HK-2 (cell line): ENCODE measurements at regions not wholly inside any gene's neighbourhood (a gene's known extent, or its start where the extent isn't known, plus 50 kb on each side); places are given as distances from the start of the nearest gene placed in this dataset.
"Not testable (repeated sequence)": the region's sequence is repeated elsewhere in the genome, so short reads cannot be mapped to it uniquely, and the experiment has no call there.

Source experiments
- DNase-seq: peaks from one replicate; pipeline ENCODE4 v3.0.0-alpha.2; 2018; ENCODE audit not compliant: unreplicated experiment

GRCh38 chrX:34576864-34577263, 80.2 kb downstream of the TMEM47 start:
- no peak for DNase-seq

- no peak for DNase-seq
These were observed 91.1 kb downstream of the TMEM47 start for GRCh38 chrX:34565981-34566380.

- DNase-seq, result no peak
These were observed 93.3 kb downstream of the TMEM47 start for GRCh38 chrX:34563804-34564203.

GRCh38 chrX:34563061-34563460, 94.0 kb downstream of the TMEM47 start:
- DNase-seq, result no peak

DNA sequence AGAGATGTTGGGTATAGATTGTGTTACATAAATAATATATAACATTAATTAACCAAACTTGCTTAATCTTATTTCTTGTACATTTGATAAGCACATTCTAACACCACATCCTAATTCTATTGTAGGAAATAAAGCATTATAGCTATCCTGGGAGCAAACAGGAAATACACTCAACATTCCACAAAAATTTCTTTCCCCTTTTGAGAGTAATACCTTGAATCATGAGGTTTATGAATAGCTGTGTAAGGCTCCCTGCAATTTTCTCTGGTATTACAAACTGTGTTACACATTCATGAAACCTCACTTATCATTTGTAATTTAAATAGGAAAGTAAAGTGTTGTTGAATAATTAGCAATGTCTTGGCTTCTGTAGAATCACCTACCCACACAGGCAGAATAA, 95.1 kb downstream of the TMEM47 start:
- DNase-seq, result no peak

- DNase-seq, result no peak
These were observed 96.9 kb downstream of the TMEM47 start for GRCh38 chrX:34560180-34560579.

DNA sequence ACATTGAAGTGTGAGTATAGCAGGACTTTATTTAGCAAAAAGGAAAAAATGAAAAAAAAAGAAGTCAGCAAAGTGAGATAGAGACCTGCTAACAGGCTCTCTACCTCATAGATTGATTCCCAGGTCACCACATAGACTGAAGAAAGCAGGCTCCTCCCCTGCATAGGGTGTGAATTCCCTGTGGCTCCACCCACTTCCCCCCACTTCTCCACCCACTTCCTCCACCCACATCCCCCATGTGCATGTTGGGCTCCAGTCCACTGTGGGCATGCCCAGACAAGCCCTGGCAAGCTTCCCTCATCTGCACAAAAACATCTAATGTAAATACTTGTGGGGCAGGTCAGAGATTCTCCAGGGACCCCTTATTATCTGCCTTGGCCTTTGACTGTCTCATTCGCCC, 97.8 kb downstream of the TMEM47 start:
- no peak for DNase-seq

DNA sequence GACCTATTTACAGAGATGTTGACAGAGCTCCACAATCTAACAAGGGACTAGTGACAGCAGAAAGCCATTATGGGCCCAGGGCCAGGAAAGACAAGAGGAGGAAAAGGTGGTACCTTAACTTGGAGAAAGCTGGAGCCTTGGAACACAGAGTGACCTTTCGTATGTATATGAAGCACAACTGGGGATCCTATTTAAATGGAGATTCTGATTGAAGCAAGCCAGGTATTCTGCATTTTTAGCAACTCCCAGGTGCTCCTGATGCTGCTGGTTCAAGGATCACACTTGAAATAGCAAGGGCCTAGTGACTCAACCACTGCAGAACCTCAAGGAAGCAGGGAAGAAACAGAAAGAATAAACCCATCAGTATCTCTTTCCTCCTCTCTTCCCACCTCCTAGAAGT, 99.4 kb downstream of the TMEM47 start:
- no peak for DNase-seq

DNA sequence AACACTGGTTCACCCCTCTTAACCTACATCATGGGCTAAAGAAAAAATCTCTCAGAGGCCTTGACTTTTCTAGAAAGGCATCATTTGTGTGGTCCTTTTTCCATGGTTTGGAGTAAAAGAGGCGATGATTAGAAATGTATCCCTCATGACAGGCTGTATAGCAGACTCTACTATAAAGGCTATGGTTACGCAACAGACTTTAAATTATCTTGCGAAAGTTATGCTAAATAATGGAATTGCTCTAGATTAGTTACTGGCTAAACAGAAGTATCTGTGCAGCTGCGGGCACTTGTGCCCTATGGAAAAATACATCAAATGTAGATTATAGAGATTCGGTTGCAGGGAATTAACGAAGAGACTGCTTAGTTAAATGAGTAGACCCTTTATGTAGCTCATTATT, 101.6 kb downstream of the TMEM47 start:
- DNase-seq, result no peak

GRCh38 chrX:34546366-34546765, 110.7 kb downstream of the TMEM47 start:
- no peak for DNase-seq

- DNase-seq, result no peak
These were observed 129.0 kb downstream of the TMEM47 start for GRCh38 chrX:34528081-34528480.

GRCh38 chrX:34521563-34521962, 135.5 kb downstream of the TMEM47 start:
- DNase-seq, result no peak

DNA sequence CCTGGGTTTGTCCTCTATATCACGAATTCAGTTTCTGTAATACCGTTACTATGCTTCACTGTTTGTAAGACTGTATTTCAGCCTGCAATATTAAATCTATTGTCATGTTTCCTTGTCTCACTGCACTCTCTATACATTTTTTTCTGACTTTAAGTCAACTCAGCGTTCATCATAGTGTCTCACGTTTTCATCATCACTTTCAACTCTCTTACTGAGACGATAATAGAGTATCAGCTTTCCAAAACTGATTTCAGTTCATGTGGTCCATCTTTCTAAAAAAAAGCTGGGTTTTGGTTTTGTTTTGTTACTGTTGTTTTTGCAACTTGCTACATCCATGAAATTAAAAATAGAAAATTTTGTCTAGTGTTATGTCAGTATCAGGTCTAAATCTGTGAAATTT, 147.7 kb downstream of the TMEM47 start:
- no peak for DNase-seq

DNA sequence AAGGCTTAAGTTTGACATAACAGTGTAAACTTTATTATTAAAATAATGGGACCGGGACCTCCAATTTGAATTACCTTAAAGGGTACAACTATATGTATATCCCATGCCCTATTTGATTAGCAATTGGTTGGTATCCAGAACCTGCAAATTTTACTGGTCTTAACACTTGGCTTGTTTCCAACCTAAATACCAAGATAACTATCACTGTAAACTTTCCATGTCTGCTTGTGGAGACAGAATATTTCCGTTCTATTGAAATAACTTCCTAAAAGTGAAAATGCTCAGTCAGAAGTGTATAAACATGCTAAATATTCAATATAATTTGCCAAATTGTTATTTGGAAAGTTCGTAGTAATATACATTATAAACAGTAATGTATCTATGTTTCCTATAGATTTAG, 154.0 kb downstream of the TMEM47 start:
- no peak for DNase-seq

DNA sequence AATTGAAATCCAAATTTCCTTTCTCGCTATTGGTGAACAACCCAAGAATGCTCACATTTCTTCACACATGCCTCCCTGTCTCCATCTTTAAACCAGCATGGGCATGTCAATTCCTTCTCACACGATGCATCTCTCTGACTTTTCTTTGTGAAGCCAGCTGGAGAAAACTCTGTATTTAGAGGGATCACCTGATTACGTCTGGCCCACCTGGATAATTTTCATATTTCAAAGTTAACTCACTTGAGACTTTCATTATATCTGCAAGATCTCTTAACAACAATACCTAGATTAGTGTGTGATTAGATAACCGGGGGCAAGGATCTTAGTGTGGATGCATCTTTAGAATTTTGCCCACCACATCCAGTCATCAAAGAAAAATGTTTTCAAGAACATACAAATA, 164.0 kb downstream of the TMEM47 start:
- DNase-seq, result no peak

DNA sequence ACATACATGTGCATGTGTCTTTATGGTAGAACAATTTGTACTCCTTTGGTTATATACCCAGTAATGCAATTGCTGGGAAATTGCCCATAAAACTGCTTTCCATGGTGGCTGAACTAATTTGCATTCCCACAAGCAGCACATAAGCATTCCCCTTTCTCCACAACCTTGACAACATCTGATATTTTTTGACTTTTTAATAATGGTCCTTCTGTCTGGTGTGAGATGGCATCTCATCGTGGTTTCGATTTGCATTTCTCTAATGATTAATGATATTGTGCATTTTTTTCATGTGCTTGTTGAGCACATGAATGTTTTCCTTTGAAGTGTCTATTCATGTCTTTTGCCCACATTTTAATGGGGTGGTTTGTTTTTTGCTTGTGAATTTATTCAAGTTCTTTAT, 166.0 kb downstream of the TMEM47 start:
- no peak for DNase-seq

DNA sequence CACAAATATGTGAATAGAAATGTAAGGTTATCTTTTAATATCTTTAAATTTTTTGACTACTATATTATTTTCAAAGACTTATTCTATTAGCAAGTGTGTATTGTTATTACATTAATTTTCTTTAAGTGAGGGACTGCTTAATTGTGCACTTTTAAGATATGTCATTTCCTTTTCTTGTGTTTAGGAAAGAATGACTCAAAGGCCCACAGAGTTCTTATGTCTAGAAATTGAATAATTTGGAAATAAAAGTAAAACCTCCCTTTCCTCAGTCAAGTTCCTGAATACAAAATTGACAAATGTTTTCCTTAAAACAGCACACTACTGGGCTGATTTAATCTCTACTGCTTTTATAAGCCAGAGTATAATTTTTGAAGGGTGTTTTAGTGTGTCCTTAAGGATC, 169.7 kb downstream of the TMEM47 start:
- no peak for DNase-seq

DNA sequence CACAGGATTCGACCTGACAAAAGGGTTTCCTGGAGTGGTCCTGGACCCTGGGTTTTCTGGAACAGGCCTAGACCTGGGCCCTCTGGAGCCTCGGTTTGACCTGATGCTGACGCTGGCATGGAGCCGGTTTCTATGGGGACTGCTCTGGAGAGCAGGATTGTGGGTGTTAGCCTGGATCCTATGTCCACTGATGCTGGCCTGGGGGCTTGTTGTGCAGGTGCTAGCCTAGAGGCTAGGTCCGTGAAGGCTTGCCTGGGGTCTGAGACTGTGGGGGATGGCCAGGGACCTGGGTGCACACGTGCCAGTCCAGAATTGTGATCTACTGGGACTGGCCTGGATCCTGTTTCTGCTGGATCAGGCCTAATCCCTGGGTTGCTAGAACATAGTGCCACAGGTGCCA, 173.1 kb downstream of the TMEM47 start:
- no peak for DNase-seq

DNA sequence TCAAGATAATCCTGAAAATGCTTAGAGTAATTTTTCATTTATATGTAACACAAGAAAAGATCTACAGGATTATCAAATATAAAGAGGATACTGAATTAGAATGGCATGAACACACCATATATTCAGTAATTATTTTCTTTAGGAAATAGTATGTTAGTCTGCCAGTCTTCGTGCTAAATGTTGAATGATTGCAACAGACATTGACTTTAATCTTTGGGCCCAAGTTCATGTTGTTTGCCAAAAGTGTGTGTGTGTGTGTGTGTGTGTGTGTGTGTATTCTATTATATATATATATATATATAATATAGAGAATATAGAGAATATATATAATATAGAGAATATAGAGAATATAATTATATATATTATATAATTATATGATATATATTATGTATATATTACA, 186.6 kb downstream of the TMEM47 start:
- DNase-seq, result no peak

- DNase-seq, result no peak
These were observed 189.6 kb downstream of the TMEM47 start for GRCh38 chrX:34467437-34467836.

- not testable (repeated sequence) for DNase-seq
These were observed 193.9 kb downstream of the TMEM47 start for GRCh38 chrX:34463220-34463619.

DNA sequence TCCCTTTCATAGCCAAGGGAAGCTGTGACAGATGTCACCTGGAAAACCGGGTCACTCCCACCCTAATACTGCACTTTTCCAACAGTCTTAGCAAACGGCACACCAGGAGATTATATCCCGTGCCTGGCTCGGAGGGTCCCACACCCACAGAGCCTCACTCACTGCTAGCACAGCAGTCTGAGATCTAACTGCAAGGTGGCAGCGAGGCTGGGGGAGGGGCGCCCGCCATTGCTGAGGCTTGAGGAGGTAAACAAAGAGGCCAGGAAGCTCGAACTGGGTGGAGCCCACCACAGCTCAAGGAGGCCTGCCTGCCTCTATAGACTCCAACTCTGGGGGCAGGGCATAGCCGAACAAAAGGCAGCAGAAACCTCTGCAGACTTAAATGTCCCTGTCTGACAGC, 199.2 kb downstream of the TMEM47 start:
- not testable (repeated sequence) for DNase-seq

GRCh38 chrX:34437586-34437985, 219.5 kb downstream of the TMEM47 start:
- no peak for DNase-seq

- no peak for DNase-seq
These were observed 230.8 kb downstream of the TMEM47 start for GRCh38 chrX:34426334-34426733.

GRCh38 chrX:34406580-34406979, 250.5 kb downstream of the TMEM47 start:
- no peak for DNase-seq
